Neural cell (in vitro differentiated cells): ENCODE measurements at regions not wholly inside any gene's neighbourhood (a gene's known extent, or its start where the extent isn't known, plus 50 kb on each side); places are given as distances from the start of the nearest gene placed in this dataset.

Source experiments
- H2AFZ ChIP-seq: fragments of 200-600, 300-800 bp; sonication (generic), shearing (Covaris generic); 2 replicates; pipeline ENCODE4 v1.6.0; 2014; ENCODE audit warnings: low read depth, mild to moderate bottlenecking, antibody characterized with exemption, low read length, moderate library complexity
- H3F3A ChIP-seq: fragments of 200-600 bp; shearing (Covaris generic); 2 replicates; pipeline ENCODE4 v1.6.1; 2016; ENCODE audit warnings: mild to moderate bottlenecking, moderate library complexity, mixed read lengths, antibody characterized with exemption, low read length; ENCODE audit not compliant: insufficient read depth, poor library complexity, severe bottlenecking
- H3K27ac ChIP-seq: fragments of 200-600, 300-800 bp; sonication (generic), shearing (Covaris generic); 2 replicates; pipeline ENCODE4 v1.5.1; 2014; ENCODE audit warnings: mild to moderate bottlenecking, low read length, moderate library complexity
- H3K27me3 ChIP-seq: fragments of 300-800, 200-600 bp; sonication (generic), shearing (Covaris generic); 2 replicates; pipeline ENCODE4 v1.6.0; 2014; ENCODE audit warnings: mild to moderate bottlenecking, low read depth, low read length, moderate library complexity; ENCODE audit not compliant: insufficient read depth
- H3K36me3 ChIP-seq: fragments of 300-800, 200-600 bp; sonication (generic), shearing (Covaris generic); 2 replicates; pipeline ENCODE4 v1.5.1; 2014; ENCODE audit warnings: mild to moderate bottlenecking, antibody characterized with exemption, low read length, moderate library complexity; ENCODE audit not compliant: insufficient read depth
- H3K4me2 ChIP-seq: fragments of 300-800, 200-600 bp; sonication (generic), shearing (Covaris generic); 2 replicates; pipeline ENCODE4 v1.6.0; 2014; ENCODE audit warnings: mild to moderate bottlenecking, low read length
- H3K4me3 ChIP-seq: fragments of 300-800, 200-600 bp; sonication (generic), shearing (Covaris generic); 2 replicates; pipeline ENCODE4 v1.5.1; 2014; ENCODE audit warnings: mild to moderate bottlenecking, low read length, moderate library complexity
- H3K79me2 ChIP-seq: fragments of 200-600 bp; shearing (Covaris generic); replicated peaks from 2 replicates; pipeline ENCODE4 v1.6.0; 2014; ENCODE audit warnings: mild to moderate bottlenecking, low read length, moderate library complexity; ENCODE audit not compliant: insufficient read depth
- H3K9ac ChIP-seq: fragments of 300-800, 200-600 bp; sonication (generic), shearing (Covaris generic); 2 replicates; pipeline ENCODE4 v1.6.1; 2016; ENCODE audit warnings: mild to moderate bottlenecking, low read length, mixed read lengths
- H3K9me2 ChIP-seq: fragments of 200-600 bp; shearing (Covaris generic); 2 replicates; pipeline ENCODE4 v1.6.1; 2016; ENCODE audit warnings: mild to moderate bottlenecking, low read length, mixed read lengths; ENCODE audit not compliant: insufficient read depth
- H3K9me3 ChIP-seq: fragments of 200-600, 300-800 bp; sonication (generic), shearing (Covaris generic); 2 replicates; pipeline ENCODE4 v1.6.1; 2016; ENCODE audit warnings: mild to moderate bottlenecking, mixed run types, low read length, moderate library complexity, mixed read lengths
- H4K20me1 ChIP-seq: fragments of 200-600 bp; shearing (Covaris generic); 2 replicates; pipeline ENCODE4 v1.6.1; 2016; ENCODE audit warnings: mild to moderate bottlenecking, mixed run types; ENCODE audit not compliant: insufficient read depth
- EP300 ChIP-seq: fragments of 450-650 bp; conservative IDR thresholded peaks from 2 replicates; pipeline ENCODE4 v1.6.1; 2014; ENCODE audit warnings: antibody characterized with exemption, mild to moderate bottlenecking, moderate library complexity; ENCODE audit not compliant: poor library complexity, severe bottlenecking
- EZH2 ChIP-seq: fragments of 200-600, 300-800 bp; shearing (Covaris generic), sonication (generic); IDR thresholded peaks from 2 replicates; pipeline ENCODE4 v1.6.1; 2014; ENCODE audit warnings: antibody characterized with exemption, low read length, borderline replicate concordance, mild to moderate bottlenecking; ENCODE audit not compliant: insufficient read depth, poor library complexity, severe bottlenecking
- MXI1 ChIP-seq: fragments of 450-650 bp; conservative IDR thresholded peaks from 2 replicates; pipeline ENCODE4 v1.6.1; 2014; ENCODE audit warnings: antibody characterized with exemption, mild to moderate bottlenecking; ENCODE audit not compliant: poor library complexity, severe bottlenecking
- POLR2AphosphoS5 ChIP-seq: IDR thresholded peaks from 2 replicates; pipeline ENCODE4 v1.6.1; 2012
- RAD21 ChIP-seq: fragments of 450-650 bp; conservative IDR thresholded peaks from 2 replicates; pipeline ENCODE4 v1.6.1; 2014; ENCODE audit warnings: antibody characterized with exemption, mild to moderate bottlenecking, moderate library complexity
- SMC3 ChIP-seq: fragments of 450-650 bp; conservative IDR thresholded peaks from 2 replicates; pipeline ENCODE4 v1.6.1; 2014; ENCODE audit warnings: antibody characterized with exemption, mild to moderate bottlenecking, moderate library complexity; ENCODE audit not compliant: poor library complexity
- TAF1 ChIP-seq: IDR thresholded peaks from 2 replicates; pipeline ENCODE4 v1.6.1; 2012; ENCODE audit warnings: low read depth
- TF ChIP-seq, protein P1 (sequence below): fragments of 450-650 bp; IDR thresholded peaks from 2 replicates; pipeline ENCODE4 v1.5.1; 2014; ENCODE audit warnings: antibody characterized with exemption, mild to moderate bottlenecking, moderate library complexity; ENCODE audit not compliant: poor library complexity, severe bottlenecking
- TF ChIP-seq, protein P2 (sequence below): IDR thresholded peaks from 2 replicates; pipeline ENCODE4 v1.6.1; 2012; ENCODE audit warnings: borderline replicate concordance

DNA sequence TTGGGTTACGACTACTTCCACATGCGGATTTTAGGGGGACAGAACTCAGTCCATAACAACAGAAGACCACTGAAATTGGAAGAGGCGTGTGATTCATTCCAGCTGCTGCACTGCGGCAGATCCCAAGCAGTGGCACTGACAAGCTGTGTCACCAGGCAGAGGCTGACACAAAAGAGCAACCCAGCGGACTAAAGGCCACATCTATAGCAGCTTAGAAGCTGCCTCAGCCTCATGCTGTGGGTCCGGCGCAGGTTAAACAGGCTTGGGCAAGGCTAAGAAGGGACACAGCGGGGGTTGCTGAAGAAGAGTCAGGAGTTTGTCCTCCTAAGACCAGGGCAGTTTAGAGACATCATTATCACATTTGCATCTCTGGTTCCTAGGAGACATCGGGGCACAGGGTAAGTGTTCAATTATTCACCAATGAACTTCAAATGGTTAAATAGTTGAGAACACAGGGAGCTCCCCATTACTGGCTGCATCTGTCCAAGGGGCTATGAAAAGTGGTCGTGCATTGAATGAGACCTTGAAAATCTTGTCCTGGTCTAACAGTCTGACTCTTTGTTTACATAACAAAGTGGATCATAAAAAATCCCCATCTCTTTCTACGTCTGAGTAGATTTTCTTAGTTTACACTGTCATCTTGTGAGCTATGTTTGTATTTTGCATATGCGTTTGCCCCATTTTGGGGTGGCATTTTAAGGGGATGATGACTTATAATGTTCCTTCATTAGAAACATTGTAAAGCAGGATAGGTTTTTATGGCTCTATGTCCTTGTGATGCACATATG is 162.3 kb upstream of the TRIB2 start:
- no peak for TF ChIP-seq RAD21
- Histone ChIP-seq H3K9ac (no peak overlapping the region), H3K4me2 (no peak overlapping the region), H3K27me3 (no peaks in the 10 kb centered on the region), H3F3A (no peaks in the 10 kb centered on the region), H3K9me2 (no peaks in the 10 kb centered on the region), H2AFZ (no peak overlapping the region), H3K9me3 (no peaks in the 10 kb centered on the region), H3K36me3 (no peaks in the 10 kb centered on the region), H3K27ac (no peak overlapping the region), H3K79me2 (no peaks in the 10 kb centered on the region), H4K20me1 (no peaks in the 10 kb centered on the region), H3K4me3 (no peak overlapping the region)

DNA sequence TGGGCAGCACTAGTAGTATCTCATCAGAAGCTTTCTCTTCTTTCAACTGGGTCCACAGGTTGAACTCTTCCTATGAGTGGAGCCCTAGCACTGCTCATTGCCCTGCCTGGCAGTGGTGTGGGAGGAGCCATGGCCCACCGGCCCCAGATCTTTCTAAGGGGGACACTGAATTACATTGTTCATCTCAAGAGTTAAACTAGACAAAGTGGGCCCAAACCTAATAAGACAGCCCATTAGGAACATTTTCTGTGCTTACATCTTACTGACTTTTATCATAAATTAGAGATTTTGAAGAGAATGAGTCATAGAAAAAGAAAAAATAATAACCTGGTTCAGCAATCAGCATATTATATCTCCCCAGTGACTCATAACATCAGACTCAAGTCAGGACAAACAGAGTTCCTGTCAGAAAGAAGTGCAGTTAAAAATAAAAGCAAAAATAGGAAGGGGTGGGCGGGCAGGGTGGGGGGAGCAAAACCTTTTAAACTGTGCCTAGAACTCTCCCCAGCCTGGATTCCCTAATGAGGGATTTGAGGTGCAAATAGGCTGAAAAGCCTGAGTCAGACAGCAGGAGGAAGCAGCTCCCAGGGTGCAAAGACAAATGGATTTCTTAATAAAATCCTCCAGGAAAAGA is 161.6 kb upstream of the TRIB2 start:
- Histone ChIP-seq H2AFZ (no peak overlapping the region), H3K36me3 (no peaks in the 10 kb centered on the region), H3K9ac (no peak overlapping the region), H3K9me3 (no peaks in the 10 kb centered on the region), H4K20me1 (no peaks in the 10 kb centered on the region), H3K27me3 (no peaks in the 10 kb centered on the region), H3K4me3 (peak overlapping the region; percentile 7), H3F3A (no peaks in the 10 kb centered on the region), H3K79me2 (no peaks in the 10 kb centered on the region), H3K9me2 (no peaks in the 10 kb centered on the region), H3K4me2 (no peak overlapping the region), H3K27ac (no peak overlapping the region)
- TF ChIP-seq MXI1 (no peak), EZH2 (no peak), EP300 (no peak), POLR2AphosphoS5 (no peak), SMC3 (no peak), TAF1 (no peak)
- TF ChIP-seq, protein P1, sequence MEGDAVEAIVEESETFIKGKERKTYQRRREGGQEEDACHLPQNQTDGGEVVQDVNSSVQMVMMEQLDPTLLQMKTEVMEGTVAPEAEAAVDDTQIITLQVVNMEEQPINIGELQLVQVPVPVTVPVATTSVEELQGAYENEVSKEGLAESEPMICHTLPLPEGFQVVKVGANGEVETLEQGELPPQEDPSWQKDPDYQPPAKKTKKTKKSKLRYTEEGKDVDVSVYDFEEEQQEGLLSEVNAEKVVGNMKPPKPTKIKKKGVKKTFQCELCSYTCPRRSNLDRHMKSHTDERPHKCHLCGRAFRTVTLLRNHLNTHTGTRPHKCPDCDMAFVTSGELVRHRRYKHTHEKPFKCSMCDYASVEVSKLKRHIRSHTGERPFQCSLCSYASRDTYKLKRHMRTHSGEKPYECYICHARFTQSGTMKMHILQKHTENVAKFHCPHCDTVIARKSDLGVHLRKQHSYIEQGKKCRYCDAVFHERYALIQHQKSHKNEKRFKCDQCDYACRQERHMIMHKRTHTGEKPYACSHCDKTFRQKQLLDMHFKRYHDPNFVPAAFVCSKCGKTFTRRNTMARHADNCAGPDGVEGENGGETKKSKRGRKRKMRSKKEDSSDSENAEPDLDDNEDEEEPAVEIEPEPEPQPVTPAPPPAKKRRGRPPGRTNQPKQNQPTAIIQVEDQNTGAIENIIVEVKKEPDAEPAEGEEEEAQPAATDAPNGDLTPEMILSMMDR = no peak
- TF ChIP-seq, protein P2, sequence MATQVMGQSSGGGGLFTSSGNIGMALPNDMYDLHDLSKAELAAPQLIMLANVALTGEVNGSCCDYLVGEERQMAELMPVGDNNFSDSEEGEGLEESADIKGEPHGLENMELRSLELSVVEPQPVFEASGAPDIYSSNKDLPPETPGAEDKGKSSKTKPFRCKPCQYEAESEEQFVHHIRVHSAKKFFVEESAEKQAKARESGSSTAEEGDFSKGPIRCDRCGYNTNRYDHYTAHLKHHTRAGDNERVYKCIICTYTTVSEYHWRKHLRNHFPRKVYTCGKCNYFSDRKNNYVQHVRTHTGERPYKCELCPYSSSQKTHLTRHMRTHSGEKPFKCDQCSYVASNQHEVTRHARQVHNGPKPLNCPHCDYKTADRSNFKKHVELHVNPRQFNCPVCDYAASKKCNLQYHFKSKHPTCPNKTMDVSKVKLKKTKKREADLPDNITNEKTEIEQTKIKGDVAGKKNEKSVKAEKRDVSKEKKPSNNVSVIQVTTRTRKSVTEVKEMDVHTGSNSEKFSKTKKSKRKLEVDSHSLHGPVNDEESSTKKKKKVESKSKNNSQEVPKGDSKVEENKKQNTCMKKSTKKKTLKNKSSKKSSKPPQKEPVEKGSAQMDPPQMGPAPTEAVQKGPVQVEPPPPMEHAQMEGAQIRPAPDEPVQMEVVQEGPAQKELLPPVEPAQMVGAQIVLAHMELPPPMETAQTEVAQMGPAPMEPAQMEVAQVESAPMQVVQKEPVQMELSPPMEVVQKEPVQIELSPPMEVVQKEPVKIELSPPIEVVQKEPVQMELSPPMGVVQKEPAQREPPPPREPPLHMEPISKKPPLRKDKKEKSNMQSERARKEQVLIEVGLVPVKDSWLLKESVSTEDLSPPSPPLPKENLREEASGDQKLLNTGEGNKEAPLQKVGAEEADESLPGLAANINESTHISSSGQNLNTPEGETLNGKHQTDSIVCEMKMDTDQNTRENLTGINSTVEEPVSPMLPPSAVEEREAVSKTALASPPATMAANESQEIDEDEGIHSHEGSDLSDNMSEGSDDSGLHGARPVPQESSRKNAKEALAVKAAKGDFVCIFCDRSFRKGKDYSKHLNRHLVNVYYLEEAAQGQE = no peak
